Endodermal cell (in vitro differentiated cells): ENCODE measurements at regions not wholly inside any gene's neighbourhood (a gene's known extent, or its start where the extent isn't known, plus 50 kb on each side); places are given as distances from the start of the nearest gene placed in this dataset.

Experiments used
- DNase-seq: peaks from one replicate; pipeline ENCODE4 v3.0.0-alpha.2; 2017
- H3K27ac ChIP-seq: 2 replicates; pipeline ENCODE4 v1.5.1; 2013; ENCODE audit warnings: mild to moderate bottlenecking, low read depth, low read length, moderate library complexity
- H3K27me3 ChIP-seq: 2 replicates; pipeline ENCODE4 v1.6.1; 2013; ENCODE audit warnings: mild to moderate bottlenecking, low read length, moderate library complexity; ENCODE audit not compliant: insufficient read depth, control insufficient read depth, poor library complexity, severe bottlenecking
- H3K36me3 ChIP-seq: 2 replicates; pipeline ENCODE4 v1.7.0; 2013; ENCODE audit warnings: mild to moderate bottlenecking, low read length, moderate library complexity; ENCODE audit not compliant: control insufficient read depth, insufficient read depth
- H3K4me1 ChIP-seq: one replicate; pipeline ENCODE4 v1.7.0; 2013; ENCODE audit warnings: low read length; ENCODE audit not compliant: control insufficient read depth, insufficient read depth
- H3K4me3 ChIP-seq: 2 replicates; pipeline ENCODE4 v1.5.1; 2013; ENCODE audit warnings: mild to moderate bottlenecking, low read length, moderate library complexity
- H3K9ac ChIP-seq: 2 replicates; pipeline ENCODE4 v1.6.1; 2013; ENCODE audit warnings: mild to moderate bottlenecking, low read length, moderate library complexity; ENCODE audit not compliant: poor library complexity, severe bottlenecking; ENCODE audit errors: extremely low read depth
- H3K9me3 ChIP-seq: 2 replicates; pipeline ENCODE4 v1.6.1; 2013; ENCODE audit warnings: mild to moderate bottlenecking, low read length, moderate library complexity; ENCODE audit not compliant: control insufficient read depth
- H3K27ac Mint-ChIP-seq: 2 replicates; pipeline ENCODE4 v1.8.0; 2020; ENCODE audit warnings: mixed read lengths
- H3K27me3 Mint-ChIP-seq: 2 replicates; pipeline ENCODE4 v1.8.0; 2021; ENCODE audit warnings: mild to moderate bottlenecking, mixed read lengths; ENCODE audit not compliant: insufficient read depth
- H3K36me3 Mint-ChIP-seq: 2 replicates; pipeline ENCODE4 v1.8.0; 2020; ENCODE audit warnings: low read depth, mixed read lengths
- H3K4me1 Mint-ChIP-seq: 2 replicates; pipeline ENCODE4 v1.8.0; 2020; ENCODE audit warnings: mixed read lengths
- H3K4me3 Mint-ChIP-seq: 2 replicates; pipeline ENCODE4 v1.8.0; 2020; ENCODE audit warnings: mild to moderate bottlenecking, moderate library complexity, mixed read lengths
- H3K9me3 Mint-ChIP-seq: 2 replicates; pipeline ENCODE4 v1.8.0; 2020; ENCODE audit warnings: mild to moderate bottlenecking, mixed read lengths
- WGBS, 2 experiments: methylation state at CpG; one replicate each; pipeline versions ENCODE4 v1.1.5 to v1.1.7; 2013; ENCODE audit warnings: missing lambda C conversion rate in 2 of 2, mixed read lengths in 1 of 2; ENCODE audit not compliant: insufficient coverage in 1 of 2, insufficient read length in 1 of 2; 5-methylcytosine and 5-hydroxymethylcytosine counted together
- TF ChIP-seq, protein P1 (sequence below): fragments of 200-600 bp; sonication (generic); conservative IDR thresholded peaks from 2 replicates; pipeline ENCODE4 v1.5.0; 2021; ENCODE audit warnings: antibody characterized with exemption, mild to moderate bottlenecking

DNA sequence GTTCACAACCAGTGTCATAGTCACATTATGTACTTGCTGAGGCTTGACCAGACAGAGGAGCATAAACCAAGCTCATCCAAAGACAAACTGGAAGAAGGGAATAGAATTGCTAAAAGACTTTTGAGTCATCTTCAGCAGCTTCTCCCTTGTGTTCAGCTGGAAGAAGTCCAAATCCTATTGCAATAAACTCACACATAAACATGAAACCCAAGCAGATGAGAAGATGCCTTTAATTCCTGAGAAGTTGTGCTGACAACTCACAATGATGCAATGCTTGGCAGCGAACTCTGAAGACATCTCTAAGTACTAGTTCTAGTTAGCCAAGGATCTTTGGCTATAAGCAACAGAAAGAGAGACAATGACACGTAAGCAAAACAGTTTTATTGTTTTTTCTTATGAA, 642.1 kb downstream of the KCTD16 start:
- H3K27ac Mint-ChIP-seq, result no peak overlapping the region
- no peaks in the 10 kb centered on the region for H3K27me3 Mint-ChIP-seq
- no peaks in the 10 kb centered on the region for H3K36me3 Mint-ChIP-seq
- no peak overlapping the region for H3K27ac ChIP-seq
- H3K36me3 ChIP-seq, result no peaks in the 10 kb centered on the region
- H3K27me3 ChIP-seq, result no peaks in the 10 kb centered on the region
- no peak overlapping the region for H3K4me3 Mint-ChIP-seq
- TF ChIP-seq, protein P1, sequence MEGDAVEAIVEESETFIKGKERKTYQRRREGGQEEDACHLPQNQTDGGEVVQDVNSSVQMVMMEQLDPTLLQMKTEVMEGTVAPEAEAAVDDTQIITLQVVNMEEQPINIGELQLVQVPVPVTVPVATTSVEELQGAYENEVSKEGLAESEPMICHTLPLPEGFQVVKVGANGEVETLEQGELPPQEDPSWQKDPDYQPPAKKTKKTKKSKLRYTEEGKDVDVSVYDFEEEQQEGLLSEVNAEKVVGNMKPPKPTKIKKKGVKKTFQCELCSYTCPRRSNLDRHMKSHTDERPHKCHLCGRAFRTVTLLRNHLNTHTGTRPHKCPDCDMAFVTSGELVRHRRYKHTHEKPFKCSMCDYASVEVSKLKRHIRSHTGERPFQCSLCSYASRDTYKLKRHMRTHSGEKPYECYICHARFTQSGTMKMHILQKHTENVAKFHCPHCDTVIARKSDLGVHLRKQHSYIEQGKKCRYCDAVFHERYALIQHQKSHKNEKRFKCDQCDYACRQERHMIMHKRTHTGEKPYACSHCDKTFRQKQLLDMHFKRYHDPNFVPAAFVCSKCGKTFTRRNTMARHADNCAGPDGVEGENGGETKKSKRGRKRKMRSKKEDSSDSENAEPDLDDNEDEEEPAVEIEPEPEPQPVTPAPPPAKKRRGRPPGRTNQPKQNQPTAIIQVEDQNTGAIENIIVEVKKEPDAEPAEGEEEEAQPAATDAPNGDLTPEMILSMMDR, result no peak
- no peaks in the 10 kb centered on the region for H3K4me1 Mint-ChIP-seq
- 95% methylated on average over 2 of the region's 2 CpGs; no CpG with 5 or more reads in 1 of the 2 experiments for WGBS, 2 experiments
- H3K9me3 Mint-ChIP-seq, result no peaks in the 10 kb centered on the region
- H3K9ac ChIP-seq, result no peak overlapping the region
- H3K4me3 ChIP-seq, result no peak overlapping the region
- no peaks in the 10 kb centered on the region for H3K9me3 ChIP-seq
- DNase-seq, result no peak
- H3K4me1 ChIP-seq, result no peaks in the 10 kb centered on the region

DNA sequence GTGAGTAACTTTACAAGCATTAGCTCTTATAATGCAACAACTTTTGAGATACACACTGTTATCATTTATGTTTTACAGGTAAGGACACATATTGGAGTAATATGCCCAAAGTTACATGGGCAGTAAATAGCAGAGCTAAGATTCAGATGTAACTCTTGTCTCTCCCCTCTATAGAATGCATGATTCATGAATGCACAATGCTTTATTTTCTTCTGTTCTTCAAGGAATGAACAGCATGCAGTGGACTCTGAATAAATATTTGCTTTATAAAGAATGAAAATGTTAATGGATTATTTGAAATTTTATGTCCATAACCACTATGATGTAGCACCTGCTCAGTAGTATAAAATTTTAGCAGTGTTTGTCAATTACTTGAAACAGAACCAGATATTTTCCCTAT, 629.5 kb downstream of the KCTD16 start:
- H3K4me1 ChIP-seq, result no peaks in the 10 kb centered on the region
- Mint-ChIP-seq H3K27me3 (no peaks in the 10 kb centered on the region), H3K36me3 (no peaks in the 10 kb centered on the region), H3K27ac (no peak overlapping the region), H3K4me3 (no peak overlapping the region), H3K9me3 (no peaks in the 10 kb centered on the region), H3K4me1 (no peaks in the 10 kb centered on the region)
- no peak overlapping the region for H3K4me3 ChIP-seq
- no peaks in the 10 kb centered on the region for H3K27me3 ChIP-seq
- H3K36me3 ChIP-seq, result no peaks in the 10 kb centered on the region
- no peak for DNase-seq
- TF ChIP-seq, protein P1, result no peak
- no peak overlapping the region for H3K27ac ChIP-seq
- H3K9ac ChIP-seq, result no peak overlapping the region
- no peaks in the 10 kb centered on the region for H3K9me3 ChIP-seq

DNA sequence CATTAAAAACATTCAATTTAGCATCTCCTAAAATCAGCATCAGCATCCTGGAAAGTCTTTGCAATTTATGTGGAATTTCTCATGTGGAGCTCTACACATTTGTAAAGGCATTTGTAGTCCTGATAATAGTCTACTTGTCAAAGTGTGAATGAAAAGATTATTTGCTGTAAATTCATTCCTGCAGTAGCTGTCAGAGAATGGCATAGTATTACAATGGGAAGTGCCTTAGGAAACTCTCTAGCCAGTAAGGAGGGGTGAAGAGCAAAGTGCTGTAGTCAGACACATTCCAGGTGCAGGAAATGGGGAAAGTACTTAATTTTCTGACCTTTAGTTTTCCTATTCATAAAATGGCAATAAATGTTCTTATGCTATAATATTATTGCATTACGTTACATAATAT, 627.9 kb downstream of the KCTD16 start:
- Histone ChIP-seq H3K9me3 (no peaks in the 10 kb centered on the region), H3K27ac (no peak overlapping the region), H3K9ac (no peak overlapping the region), H3K36me3 (no peaks in the 10 kb centered on the region), H3K4me3 (no peak overlapping the region), H3K4me1 (no peaks in the 10 kb centered on the region), H3K27me3 (no peaks in the 10 kb centered on the region)
- no peaks in the 10 kb centered on the region for H3K36me3 Mint-ChIP-seq
- no peak for DNase-seq
- peaks cover 4% of the 10 kb centered on the region for H3K4me1 Mint-ChIP-seq
- H3K4me3 Mint-ChIP-seq, result no peak overlapping the region
- no peak overlapping the region for H3K27ac Mint-ChIP-seq
- TF ChIP-seq, protein P1, result no peak
- 100% methylated on average over 1 of the region's 1 CpG; no CpG with 5 or more reads in 1 of the 2 experiments for WGBS, 2 experiments
- no peaks in the 10 kb centered on the region for H3K27me3 Mint-ChIP-seq
- no peaks in the 10 kb centered on the region for H3K9me3 Mint-ChIP-seq
